ENCODE measurements at regions not wholly inside any gene's neighbourhood (a gene's known extent, or its start where the extent isn't known, plus 50 kb on each side); places are given as distances from the start of the nearest gene placed in this dataset.

DNA sequence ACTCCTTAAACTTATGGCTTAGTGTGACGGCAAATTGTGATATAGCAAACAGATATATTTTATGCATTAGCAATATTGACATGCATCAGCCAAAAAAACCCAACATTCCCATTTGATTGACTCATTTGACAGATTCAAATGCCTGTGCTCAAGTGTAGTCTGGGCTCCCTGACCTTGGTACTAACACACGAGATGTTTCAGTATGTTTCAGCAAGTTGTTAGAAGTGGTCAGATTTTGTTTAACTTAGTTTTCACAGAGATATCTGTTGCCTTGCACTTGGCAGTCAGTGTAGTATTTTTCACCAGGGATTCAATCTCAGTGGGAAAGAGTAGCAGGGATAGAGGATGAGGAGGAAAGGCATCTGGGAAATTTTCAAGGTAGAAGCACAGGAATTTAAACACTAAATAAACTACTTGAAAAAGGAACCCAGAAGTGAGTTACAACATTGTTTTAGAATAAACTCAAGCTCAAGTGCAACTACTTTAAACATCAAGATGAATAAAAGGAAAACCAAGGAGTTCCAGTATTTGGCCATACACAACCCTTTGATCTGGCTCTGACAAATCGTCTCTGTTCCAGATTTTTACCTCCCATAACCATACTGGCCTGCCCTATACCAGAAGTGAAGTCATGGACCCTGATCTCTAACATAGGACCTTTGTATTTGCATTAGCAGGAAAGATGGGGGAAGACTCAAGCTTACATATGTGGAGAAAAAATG, 56.5 kb upstream of the BLID start:
- TF ChIP-seq POLR2A (IDR thresholded peaks at IDR 0.05) (no peak), POLR2AphosphoS5 (IDR thresholded peaks at IDR 0.05) (no peak), EP300 (IDR thresholded peaks at IDR 0.05) (no peak)
- TF ChIP-seq, protein P1, sequence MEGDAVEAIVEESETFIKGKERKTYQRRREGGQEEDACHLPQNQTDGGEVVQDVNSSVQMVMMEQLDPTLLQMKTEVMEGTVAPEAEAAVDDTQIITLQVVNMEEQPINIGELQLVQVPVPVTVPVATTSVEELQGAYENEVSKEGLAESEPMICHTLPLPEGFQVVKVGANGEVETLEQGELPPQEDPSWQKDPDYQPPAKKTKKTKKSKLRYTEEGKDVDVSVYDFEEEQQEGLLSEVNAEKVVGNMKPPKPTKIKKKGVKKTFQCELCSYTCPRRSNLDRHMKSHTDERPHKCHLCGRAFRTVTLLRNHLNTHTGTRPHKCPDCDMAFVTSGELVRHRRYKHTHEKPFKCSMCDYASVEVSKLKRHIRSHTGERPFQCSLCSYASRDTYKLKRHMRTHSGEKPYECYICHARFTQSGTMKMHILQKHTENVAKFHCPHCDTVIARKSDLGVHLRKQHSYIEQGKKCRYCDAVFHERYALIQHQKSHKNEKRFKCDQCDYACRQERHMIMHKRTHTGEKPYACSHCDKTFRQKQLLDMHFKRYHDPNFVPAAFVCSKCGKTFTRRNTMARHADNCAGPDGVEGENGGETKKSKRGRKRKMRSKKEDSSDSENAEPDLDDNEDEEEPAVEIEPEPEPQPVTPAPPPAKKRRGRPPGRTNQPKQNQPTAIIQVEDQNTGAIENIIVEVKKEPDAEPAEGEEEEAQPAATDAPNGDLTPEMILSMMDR (IDR thresholded peaks at IDR 0.05) = no peak
- Histone ChIP-seq H3K4me1 (peaks cover 0 to 7% (median 0%) of the 10 kb centered on the region in 4 donors), H3K27me3 (no peaks in the 10 kb centered on the region), H3K36me3 (no peaks in the 10 kb centered on the region), H3K4me3 (no peak overlapping the region), H3K27ac (no peak overlapping the region), H3K9me3 (no peaks in the 10 kb centered on the region)
- intact Hi-C loops (cut with DNase I; ENCODE audit: low total_unique reads) = no loop called here
- 64 to 78% (median 66%) methylated on average over 3 of the region's 3 CpGs for WGBS, 5 donors
- DNase-seq = no peak

DNA sequence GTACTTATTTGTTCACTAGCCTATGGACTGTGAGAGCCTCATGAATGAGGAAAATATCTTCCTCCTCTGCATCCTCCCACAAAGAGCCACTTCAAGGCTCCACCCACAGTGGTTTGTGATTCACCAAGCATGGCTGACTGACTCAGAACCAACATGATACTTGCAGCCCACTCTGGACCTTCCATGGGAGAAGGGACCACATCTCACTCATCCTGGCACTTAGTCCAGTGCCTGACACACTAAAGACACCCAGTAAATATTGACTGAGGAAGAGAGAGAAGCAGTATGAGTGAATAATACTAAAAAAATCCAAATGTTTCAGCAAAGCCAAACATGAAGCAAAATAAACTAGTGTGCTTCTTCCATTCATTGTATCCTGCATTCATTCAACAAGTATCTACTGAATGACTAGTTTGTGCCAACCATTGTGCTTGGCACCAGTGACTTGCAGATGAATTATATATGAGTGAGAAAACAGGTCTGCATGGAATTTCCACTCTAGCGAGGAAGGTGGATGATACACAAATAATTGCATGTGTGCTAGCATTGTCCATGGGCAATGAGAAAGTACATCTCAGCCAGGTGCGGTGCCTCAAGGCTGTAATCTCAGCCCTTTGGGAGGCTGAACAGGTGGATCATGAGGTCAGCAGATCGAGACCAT, 54.9 kb upstream of the BLID start:
- Histone ChIP-seq H3K4me1 (peaks cover 0 to 14% (median 0%) of the 10 kb centered on the region in 4 donors), H3K27ac (no peak overlapping the region), H3K4me3 (no peak overlapping the region), H3K36me3 (no peaks in the 10 kb centered on the region), H3K9me3 (no peaks in the 10 kb centered on the region), H3K27me3 (no peaks in the 10 kb centered on the region)
- intact Hi-C loops (cut with DNase I; ENCODE audit: low total_unique reads) = no loop called here
- WGBS, 5 donors = 87 to 96% (median 94%) methylated on average over 3 of the region's 3 CpGs
- TF ChIP-seq POLR2A (IDR thresholded peaks at IDR 0.05) = no peak
- TF ChIP-seq EP300 (IDR thresholded peaks at IDR 0.05) = no peak
- no peak for TF ChIP-seq POLR2AphosphoS5 (IDR thresholded peaks at IDR 0.05)
- TF ChIP-seq, protein P1 (IDR thresholded peaks at IDR 0.05) = no peak
- DNase-seq = no peak

DNA sequence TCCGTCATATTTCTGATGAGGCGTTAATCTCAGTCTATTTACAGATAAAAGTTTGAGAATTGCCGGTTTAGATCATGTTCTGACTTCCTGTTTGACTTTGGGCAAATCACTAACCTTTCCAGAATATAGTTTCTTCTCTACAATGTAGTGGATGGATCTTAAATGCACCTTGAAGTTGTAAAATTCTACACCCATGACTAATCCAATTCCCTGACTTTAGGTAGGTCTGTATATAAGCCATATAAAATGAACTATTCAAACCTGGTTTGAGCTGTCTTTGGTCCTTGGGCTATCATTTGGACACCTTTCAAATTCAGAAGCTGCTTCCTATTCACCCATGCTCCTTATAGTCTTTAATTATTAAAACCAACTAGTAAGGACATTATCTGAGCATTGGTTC, 52.2 kb upstream of the BLID start:
- H3K4me3 ChIP-seq = no peak overlapping the region
- no peaks in the 10 kb centered on the region for H3K9me3 ChIP-seq
- intact Hi-C loops (cut with DNase I; ENCODE audit: low total_unique reads) = no loop called here
- TF ChIP-seq, protein P1 (IDR thresholded peaks at IDR 0.05) = no peak
- TF ChIP-seq POLR2AphosphoS5 (IDR thresholded peaks at IDR 0.05) (no peak), EP300 (IDR thresholded peaks at IDR 0.05) (no peak), POLR2A (IDR thresholded peaks at IDR 0.05) (no peak)
- no peaks in the 10 kb centered on the region for H3K27me3 ChIP-seq
- H3K4me1 ChIP-seq = peaks cover 0 to 15% (median 0%) of the 10 kb centered on the region in 4 donors
- no peak for DNase-seq
- no peak overlapping the region for H3K27ac ChIP-seq
- no peaks in the 10 kb centered on the region for H3K36me3 ChIP-seq
- WGBS, 5 donors = 70 to 79% (median 73%) methylated on average over 3 of the region's 3 CpGs

DNA sequence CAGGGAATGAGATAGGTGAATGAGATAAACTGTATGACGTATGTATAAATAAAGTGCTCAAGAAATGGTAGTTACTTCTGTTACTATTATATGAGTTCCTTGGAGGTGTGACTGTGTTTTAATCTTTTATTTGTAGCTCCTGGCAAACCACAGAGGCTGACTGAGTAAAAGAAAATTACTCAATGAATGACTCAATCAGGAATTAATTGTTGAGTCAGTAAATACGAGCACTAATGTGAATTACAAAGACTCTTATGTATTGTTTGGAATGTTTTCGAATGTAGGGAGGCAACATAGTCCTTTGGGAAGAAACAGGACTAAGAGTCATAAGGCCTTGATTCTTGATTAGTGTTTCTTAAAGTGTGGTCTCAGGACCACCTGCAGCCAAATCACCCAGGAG, 51.1 kb upstream of the BLID start:
- WGBS, 5 donors = 28 to 54% (median 49%) methylated on average over 3 of the region's 3 CpGs
- TF ChIP-seq, protein P1 (IDR thresholded peaks at IDR 0.05) = no peak
- TF ChIP-seq EP300 (IDR thresholded peaks at IDR 0.05) = no peak
- TF ChIP-seq POLR2A (IDR thresholded peaks at IDR 0.05) = no peak
- peak in 1 of 3 donors; percentile 23 for TF ChIP-seq POLR2AphosphoS5 (IDR thresholded peaks at IDR 0.05)
- Histone ChIP-seq H3K27ac (peak overlapping the region in 1 of 5 donors; percentile 27), H3K36me3 (no peaks in the 10 kb centered on the region), H3K4me1 (peaks cover 0 to 8% (median 0%) of the 10 kb centered on the region in 4 donors), H3K4me3 (no peak overlapping the region), H3K9me3 (no peaks in the 10 kb centered on the region), H3K27me3 (no peaks in the 10 kb centered on the region)
- intact Hi-C loops (cut with DNase I; ENCODE audit: low total_unique reads) = no loop called here
- no peak for DNase-seq

Data from stomach (tissue), 8 donors.